ENCODE measurements at regions not wholly inside any gene's neighbourhood (a gene's known extent, or its start where the extent isn't known, plus 50 kb on each side); places are given as distances from the start of the nearest gene placed in this dataset.

GRCh38 chr5:92801911-92802310 is 779.1 kb downstream of the NR2F1-AS1 start:
- TF ChIP-seq, protein P1, sequence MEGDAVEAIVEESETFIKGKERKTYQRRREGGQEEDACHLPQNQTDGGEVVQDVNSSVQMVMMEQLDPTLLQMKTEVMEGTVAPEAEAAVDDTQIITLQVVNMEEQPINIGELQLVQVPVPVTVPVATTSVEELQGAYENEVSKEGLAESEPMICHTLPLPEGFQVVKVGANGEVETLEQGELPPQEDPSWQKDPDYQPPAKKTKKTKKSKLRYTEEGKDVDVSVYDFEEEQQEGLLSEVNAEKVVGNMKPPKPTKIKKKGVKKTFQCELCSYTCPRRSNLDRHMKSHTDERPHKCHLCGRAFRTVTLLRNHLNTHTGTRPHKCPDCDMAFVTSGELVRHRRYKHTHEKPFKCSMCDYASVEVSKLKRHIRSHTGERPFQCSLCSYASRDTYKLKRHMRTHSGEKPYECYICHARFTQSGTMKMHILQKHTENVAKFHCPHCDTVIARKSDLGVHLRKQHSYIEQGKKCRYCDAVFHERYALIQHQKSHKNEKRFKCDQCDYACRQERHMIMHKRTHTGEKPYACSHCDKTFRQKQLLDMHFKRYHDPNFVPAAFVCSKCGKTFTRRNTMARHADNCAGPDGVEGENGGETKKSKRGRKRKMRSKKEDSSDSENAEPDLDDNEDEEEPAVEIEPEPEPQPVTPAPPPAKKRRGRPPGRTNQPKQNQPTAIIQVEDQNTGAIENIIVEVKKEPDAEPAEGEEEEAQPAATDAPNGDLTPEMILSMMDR (IDR thresholded peaks at IDR 0.05 in 2 of 3, conservative IDR thresholded peaks at IDR 0.05 in 1 of 3; ENCODE audit: control insufficient read depth in 2 of 3, extremely low read depth in 1 of 3, insufficient read depth in 1 of 3, low read depth in 3 of 3, low read length in 3 of 3) = no peak
- no peak for TF ChIP-seq GABPA (IDR thresholded peaks at IDR 0.05; ENCODE audit: low read depth)
- TF ChIP-seq SMAD1 (IDR thresholded peaks at IDR 0.05; ENCODE audit: low read depth, partially characterized antibody) = no peak
- no peak for TF ChIP-seq MAX (IDR thresholded peaks at IDR 0.05; ENCODE audit: low read depth, low read length)
- no peak for TF ChIP-seq ETV6 (conservative IDR thresholded peaks at IDR 0.05 in 1 of 2, IDR thresholded peaks at IDR 0.05 in 1 of 2; ENCODE audit: borderline replicate concordance in 1 of 2, low read depth in 1 of 2)

Measured in GM12878 (cell line).